ENCODE measurements at regions not wholly inside any gene's neighbourhood (a gene's known extent, or its start where the extent isn't known, plus 50 kb on each side); places are given as distances from the start of the nearest gene placed in this dataset.

- Histone ChIP-seq H3K4me1 (no peaks in the 10 kb centered on the region), H3K4me3 (no peak overlapping the region), H3K9me3 (no peaks in the 10 kb centered on the region), H3K36me3 (no peaks in the 10 kb centered on the region), H3K27me3 (no peaks in the 10 kb centered on the region), H3K27ac (no peak overlapping the region)
- no peak for DNase-seq (ENCODE audit: low spot score in 2 of 2)
- intact Hi-C loops (cut with DNase I) = no loop called here
- no peak for TF ChIP-seq CTCF (IDR thresholded peaks at IDR 0.05)
These were observed 541.9 kb downstream of the CDH26 start for GRCh38 chr20:60500038-60500701.

GRCh38 chr20:60501048-60501447 is 542.8 kb downstream of the CDH26 start:
- no peak for TF ChIP-seq CTCF (IDR thresholded peaks at IDR 0.05)
- no peak for DNase-seq (ENCODE audit: low spot score in 2 of 2)
- Histone ChIP-seq H3K4me3 (no peak overlapping the region), H3K4me1 (no peaks in the 10 kb centered on the region), H3K9me3 (no peaks in the 10 kb centered on the region), H3K27me3 (no peaks in the 10 kb centered on the region), H3K36me3 (no peaks in the 10 kb centered on the region), H3K27ac (no peak overlapping the region)
- intact Hi-C loops (cut with DNase I) = no loop called here

- no peak for TF ChIP-seq CTCF (IDR thresholded peaks at IDR 0.05)
- intact Hi-C loops (cut with DNase I) = no loop called here
These were observed 544.7 kb downstream of the CDH26 start for GRCh38 chr20:60502881-60503280.

GRCh38 chr20:60505423-60505822 is 547.2 kb downstream of the CDH26 start:
- no peak for TF ChIP-seq CTCF (IDR thresholded peaks at IDR 0.05)
- DNase-seq (ENCODE audit: low spot score in 2 of 2) = no peak
- Histone ChIP-seq H3K9me3 (no peaks in the 10 kb centered on the region), H3K4me3 (no peak overlapping the region), H3K27ac (no peak overlapping the region), H3K36me3 (no peaks in the 10 kb centered on the region), H3K4me1 (no peaks in the 10 kb centered on the region), H3K27me3 (no peaks in the 10 kb centered on the region)
- intact Hi-C loops (cut with DNase I) = no loop called here

More at GRCh38 chr20:60502881-60503280, 544.7 kb downstream of the CDH26 start:
- Histone ChIP-seq H3K27ac (no peak overlapping the region), H3K27me3 (no peaks in the 10 kb centered on the region), H3K9me3 (no peaks in the 10 kb centered on the region), H3K36me3 (no peaks in the 10 kb centered on the region), H3K4me3 (no peak overlapping the region), H3K4me1 (no peaks in the 10 kb centered on the region)
- DNase-seq (ENCODE audit: low spot score in 2 of 2) = no peak

GRCh38 chr20:60506061-60506460 is 547.8 kb downstream of the CDH26 start:
- Histone ChIP-seq H3K27me3 (no peaks in the 10 kb centered on the region), H3K9me3 (no peaks in the 10 kb centered on the region), H3K27ac (no peak overlapping the region), H3K36me3 (no peaks in the 10 kb centered on the region), H3K4me3 (no peak overlapping the region), H3K4me1 (no peaks in the 10 kb centered on the region)
- DNase-seq (ENCODE audit: low spot score in 2 of 2) = no peak
- intact Hi-C loops (cut with DNase I) = no loop called here
- TF ChIP-seq CTCF (IDR thresholded peaks at IDR 0.05) = no peak

Measured in ascending aorta (tissue), 2 donors.